GM18861 (cell line): ENCODE measurements at regions not wholly inside any gene's neighbourhood (a gene's known extent, or its start where the extent isn't known, plus 50 kb on each side); places are given as distances from the start of the nearest gene placed in this dataset.

Source experiments
- ATAC-seq: cut with Tn5 transposase; IDR thresholded peaks from one replicate; pipeline ENCODE4 v1.9.1; 2021; ENCODE audit not compliant: unreplicated experiment

- ATAC-seq = no peak
These were observed 170.9 kb downstream of the SLC6A15 start for GRCh38 chr12:84741692-84742091.

GRCh38 chr12:84741031-84741430 is 171.6 kb downstream of the SLC6A15 start:
- no peak for ATAC-seq

GRCh38 chr12:84740602-84741001 is 172.0 kb downstream of the SLC6A15 start:
- no peak for ATAC-seq

DNA sequence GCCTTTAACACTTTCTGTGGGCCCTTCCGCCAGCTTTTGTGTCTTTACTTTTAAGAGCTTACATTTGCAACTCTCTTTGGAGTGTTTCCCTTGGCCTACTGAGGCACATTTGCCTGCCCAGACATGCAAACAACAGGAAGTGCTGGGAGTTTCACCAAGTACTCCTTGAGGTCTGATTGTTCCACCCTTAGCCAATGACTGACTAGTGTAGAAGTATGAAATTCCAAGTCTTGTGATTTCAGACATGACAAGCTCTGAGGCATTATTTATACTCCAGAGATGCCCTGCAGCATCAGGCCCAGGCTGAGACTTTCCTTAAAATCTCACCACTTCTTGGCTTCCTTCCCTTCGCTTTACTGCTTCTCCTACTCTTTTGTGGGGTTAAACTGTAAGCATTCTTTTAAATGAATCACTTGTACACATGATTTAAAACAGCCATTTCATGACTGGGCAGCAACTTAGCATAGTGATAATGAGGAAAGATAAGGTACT is 174.1 kb downstream of the SLC6A15 start:
- no peak for ATAC-seq

DNA sequence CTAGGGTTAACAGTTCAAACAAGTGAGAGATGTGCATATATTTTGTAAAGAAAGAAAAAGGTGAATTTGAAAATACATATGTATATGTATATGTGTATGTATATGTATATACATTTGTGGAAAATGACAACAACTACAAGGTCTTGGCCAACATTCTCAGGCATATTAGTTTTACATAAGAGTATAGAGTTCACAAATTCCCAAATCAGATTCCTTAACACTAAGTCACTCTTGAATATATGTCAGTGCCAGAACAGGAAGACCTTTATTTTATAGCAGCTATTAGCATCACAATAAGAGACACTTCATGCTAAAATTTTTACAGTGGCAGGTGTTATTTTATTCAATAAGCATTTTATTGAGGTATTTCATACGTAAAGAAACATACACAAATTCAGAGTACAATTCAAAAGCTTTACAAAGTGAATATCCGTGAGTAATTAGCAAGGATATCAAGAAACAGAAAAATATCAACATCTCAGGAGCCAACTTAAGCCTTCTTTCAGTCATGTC is 179.7 kb downstream of the SLC6A15 start:
- ATAC-seq = no peak

- ATAC-seq = no peak
These were observed 181.9 kb downstream of the SLC6A15 start for GRCh38 chr12:84730561-84731162.

- no peak for ATAC-seq
These were observed 184.6 kb downstream of the SLC6A15 start for GRCh38 chr12:84727961-84728360.

- ATAC-seq = no peak
These were observed 185.8 kb downstream of the SLC6A15 start for GRCh38 chr12:84726780-84727179.

GRCh38 chr12:84723988-84724387 is 188.6 kb downstream of the SLC6A15 start:
- ATAC-seq = no peak

- ATAC-seq = no peak
These were observed 192.6 kb downstream of the SLC6A15 start for GRCh38 chr12:84719997-84720396.

- no peak for ATAC-seq
These were observed 193.7 kb downstream of the SLC6A15 start for GRCh38 chr12:84718906-84719305.

DNA sequence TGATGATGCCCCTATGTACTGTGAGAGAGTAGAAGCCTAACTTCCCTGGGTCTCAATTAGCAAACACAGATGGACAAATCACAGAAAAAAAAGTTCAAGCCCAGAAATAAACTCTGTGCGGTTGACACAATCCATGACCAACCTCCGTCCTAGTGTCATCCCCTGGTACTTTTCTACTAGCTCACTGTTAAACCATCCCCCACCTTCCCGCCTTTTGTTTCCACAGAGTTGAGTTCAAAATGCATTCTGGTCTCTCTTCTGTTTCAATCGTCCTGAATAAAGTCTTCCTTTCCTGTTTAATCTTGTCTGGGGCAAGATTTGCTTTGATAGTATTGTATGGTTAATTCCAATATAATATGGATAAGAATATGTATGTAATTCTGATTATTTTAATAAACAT is 199.9 kb downstream of the SLC6A15 start:
- ATAC-seq = no peak

DNA sequence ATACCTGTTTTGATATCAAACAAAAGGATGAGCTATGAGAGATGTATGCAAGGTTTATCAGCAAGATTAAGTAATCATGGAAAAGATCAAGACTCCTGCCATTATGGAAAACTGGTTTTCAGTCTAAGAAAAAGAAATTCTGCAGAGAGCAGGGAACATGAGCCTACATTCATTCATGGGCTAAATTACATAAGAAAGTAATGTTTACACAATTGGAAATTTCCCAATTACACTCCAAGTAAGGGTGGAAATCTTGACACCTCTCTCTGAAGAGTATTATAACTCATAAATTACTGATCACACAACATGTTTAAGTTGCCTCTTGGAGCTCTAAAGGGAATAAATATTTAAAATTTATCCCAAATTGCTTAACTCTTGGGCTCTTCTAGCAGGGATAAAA is 206.2 kb downstream of the SLC6A15 start:
- no peak for ATAC-seq

DNA sequence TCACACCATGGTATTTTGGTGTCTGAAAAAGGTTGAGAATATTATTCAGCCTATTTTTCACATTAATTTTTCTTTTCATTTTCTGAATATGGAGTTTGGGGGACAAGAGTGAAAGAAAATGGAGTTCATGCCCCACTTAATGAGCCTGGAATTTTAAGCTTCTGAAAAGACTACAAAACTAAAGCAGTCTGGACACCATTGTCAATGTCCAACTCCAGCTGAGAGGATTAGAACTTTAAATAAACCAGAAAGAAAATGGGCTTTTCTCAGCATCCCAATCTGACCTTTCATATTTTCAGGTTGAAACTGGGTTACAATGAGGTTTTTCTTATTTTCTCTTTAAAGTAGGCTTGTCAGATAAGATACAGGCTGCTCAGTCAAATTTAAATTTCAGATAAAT is 207.7 kb downstream of the SLC6A15 start:
- ATAC-seq = no peak

DNA sequence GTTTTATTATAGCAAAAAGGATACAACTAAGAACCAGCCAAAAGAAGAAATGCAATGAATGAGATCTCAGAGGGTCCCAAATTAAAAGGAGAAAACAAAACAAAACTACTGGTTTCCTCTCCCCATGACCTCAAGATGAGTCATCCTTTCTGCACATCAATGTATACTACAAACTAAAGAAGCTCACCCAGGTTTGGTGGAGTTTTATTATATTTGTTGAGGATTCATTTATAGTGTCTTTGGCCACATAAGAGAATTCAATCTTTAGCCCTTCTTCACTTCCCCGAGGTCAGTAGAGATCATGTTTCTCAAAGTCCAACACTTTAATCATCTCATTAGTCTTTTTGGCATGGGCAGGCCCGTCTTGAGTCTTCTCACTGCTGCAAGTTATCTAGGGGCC is 210.6 kb downstream of the SLC6A15 start:
- ATAC-seq = no peak

GRCh38 chr12:84701041-84701440 is 211.6 kb downstream of the SLC6A15 start:
- no peak for ATAC-seq

DNA sequence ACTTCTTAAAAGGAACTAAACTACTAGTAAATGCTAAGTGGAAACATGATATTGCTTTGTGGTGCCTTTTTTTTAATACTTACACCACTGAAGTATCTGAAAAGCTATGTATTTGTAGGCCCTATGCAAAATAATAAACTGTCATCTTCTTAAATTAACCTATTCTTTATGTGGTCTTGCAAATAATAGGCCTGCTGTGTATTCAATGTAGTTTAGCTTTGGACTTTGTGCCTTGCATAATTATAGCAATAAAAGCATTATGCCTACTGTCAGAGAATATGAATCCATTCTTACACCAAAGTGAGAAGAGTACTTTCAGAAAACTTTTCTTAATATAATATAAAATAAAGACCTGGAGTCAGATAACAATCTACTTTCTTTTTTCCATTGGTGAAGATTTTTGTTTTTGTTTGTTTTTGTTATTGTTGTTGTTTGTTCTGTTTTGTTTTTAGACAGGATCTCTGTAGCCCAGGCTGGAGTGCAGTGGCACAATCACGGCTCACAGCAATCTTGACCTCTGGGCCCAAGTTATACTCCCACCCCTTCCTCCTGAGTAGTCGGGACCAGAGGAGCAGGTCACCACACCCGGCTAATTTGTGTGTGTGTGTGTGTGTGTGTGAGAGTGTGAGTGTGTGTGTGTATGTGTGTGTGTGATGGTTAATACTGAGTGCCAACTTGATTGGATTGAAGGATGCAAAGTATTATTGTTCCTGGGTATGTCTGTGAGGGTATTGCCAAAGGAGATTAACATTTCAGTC is 213.8 kb downstream of the SLC6A15 start:
- no peak for ATAC-seq

GRCh38 chr12:84696908-84697540 is 215.6 kb downstream of the SLC6A15 start:
- ATAC-seq = no peak

- no peak for ATAC-seq
These were observed 216.3 kb downstream of the SLC6A15 start for GRCh38 chr12:84696281-84696680.

DNA sequence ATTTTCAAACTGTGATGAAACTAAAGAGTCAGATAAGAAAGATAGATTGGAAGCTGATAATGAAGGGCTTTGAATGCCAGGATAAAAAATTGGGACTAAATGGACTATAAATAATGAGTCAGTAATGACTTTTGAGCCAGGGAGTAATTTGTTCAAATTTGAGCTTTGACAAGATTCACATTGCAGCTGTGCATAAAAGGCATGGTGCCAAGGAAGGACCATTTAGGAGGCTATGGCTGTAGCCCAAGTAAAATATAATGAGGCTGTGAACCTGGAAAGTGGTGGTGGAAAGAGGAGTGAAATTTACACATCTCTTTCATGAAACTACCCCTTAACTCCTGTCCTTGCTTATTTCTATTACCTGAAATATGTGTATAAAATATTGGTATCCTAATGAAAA is 218.5 kb downstream of the SLC6A15 start:
- ATAC-seq = no peak

- ATAC-seq = no peak
These were observed 220.5 kb downstream of the SLC6A15 start for GRCh38 chr12:84692071-84692470.

GRCh38 chr12:84691266-84691665 is 221.3 kb downstream of the SLC6A15 start:
- no peak for ATAC-seq
